Neuronal stem cell (in vitro differentiated cells): ENCODE measurements at regions not wholly inside any gene's neighbourhood (a gene's known extent, or its start where the extent isn't known, plus 50 kb on each side); places are given as distances from the start of the nearest gene placed in this dataset.

Experiments
- DNase-seq: peaks from one replicate; pipeline ENCODE4 v3.0.0-alpha.2; 2013; ENCODE audit warnings: low spot score
- H2AFZ ChIP-seq: one replicate; pipeline ENCODE4 v1.6.1; 2013; ENCODE audit warnings: mild to moderate bottlenecking, low read length, inconsistent platforms
- H2AK5ac ChIP-seq: 2 replicates; pipeline ENCODE4 v1.6.1; 2013; ENCODE audit warnings: low read depth, mild to moderate bottlenecking, inconsistent platforms, low read length, moderate library complexity, mixed read lengths
- H2BK120ac ChIP-seq: 2 replicates; pipeline ENCODE4 v1.6.1; 2013; ENCODE audit warnings: low read depth, mild to moderate bottlenecking, inconsistent platforms, low read length, moderate library complexity, mixed read lengths
- H2BK12ac ChIP-seq: one replicate; pipeline ENCODE4 v1.6.1; 2013; ENCODE audit warnings: low read length, inconsistent platforms
- H2BK15ac ChIP-seq: 2 replicates; pipeline ENCODE4 v1.6.1; 2013; ENCODE audit warnings: mild to moderate bottlenecking, low read length, inconsistent platforms, mixed read lengths
- H2BK5ac ChIP-seq: one replicate; pipeline ENCODE4 v1.6.1; 2013; ENCODE audit warnings: inconsistent platforms, mild to moderate bottlenecking, low read length, moderate library complexity
- H3K14ac ChIP-seq: one replicate; pipeline ENCODE4 v1.6.1; 2013; ENCODE audit warnings: low read length, inconsistent platforms
- H3K18ac ChIP-seq: 2 replicates; pipeline ENCODE4 v1.6.1; 2013; ENCODE audit warnings: low read length, inconsistent platforms
- H3K23ac ChIP-seq: 2 replicates; pipeline ENCODE4 v1.6.1; 2013; ENCODE audit warnings: low read depth, mild to moderate bottlenecking, mixed read lengths, low read length, inconsistent platforms; ENCODE audit not compliant: poor library complexity
- H3K27ac ChIP-seq: replicated peaks from 3 replicates; pipeline ENCODE4 v1.5.1; 2013; ENCODE audit warnings: low read length, inconsistent platforms
- H3K27me3 ChIP-seq, 3 experiments: 2 replicates each; pipeline ENCODE4 v1.6.1; 2013; ENCODE audit warnings: low read length in 3 of 3, mild to moderate bottlenecking in 2 of 3, inconsistent platforms in 1 of 3, low read depth in 1 of 3, mixed read lengths in 1 of 3, moderate library complexity in 1 of 3; ENCODE audit not compliant: control insufficient read depth in 3 of 3, insufficient read depth in 3 of 3
- H3K36me3 ChIP-seq, 2 donors: replicated peaks in 1 of 2; 2 replicates each; pipeline ENCODE4 v1.6.1; 2013; ENCODE audit warnings: low read length in 2 of 2; ENCODE audit not compliant: control insufficient read depth in 2 of 2, insufficient read depth in 2 of 2
- H3K4ac ChIP-seq: 2 replicates; pipeline ENCODE4 v1.6.1; 2013; ENCODE audit warnings: inconsistent platforms, mild to moderate bottlenecking, low read length, moderate library complexity
- H3K4me1 ChIP-seq, 2 donors: 1 replicate in 1 of 2; 2 replicates in 1 of 2; pipeline ENCODE4 v1.6.1; 2013; ENCODE audit warnings: low read length in 2 of 2, low read depth in 1 of 2; ENCODE audit not compliant: control insufficient read depth in 2 of 2, insufficient read depth in 1 of 2
- H3K4me2 ChIP-seq: one replicate; pipeline ENCODE4 v1.6.1; 2013; ENCODE audit warnings: mild to moderate bottlenecking, low read length, inconsistent platforms; ENCODE audit not compliant: insufficient read depth, poor library complexity, severe bottlenecking
- H3K4me3 ChIP-seq, 2 donors: 2 replicates each; pipeline ENCODE4 v1.5.1; 2013; ENCODE audit warnings: low read length in 2 of 2, mild to moderate bottlenecking in 2 of 2, inconsistent platforms in 1 of 2, moderate library complexity in 1 of 2
- H3K79me1 ChIP-seq: one replicate; pipeline ENCODE4 v1.6.1; 2013; ENCODE audit warnings: low read depth, mild to moderate bottlenecking, inconsistent platforms, low read length, moderate library complexity
- H3K9ac ChIP-seq: one replicate; pipeline ENCODE4 v1.6.1; 2013; ENCODE audit warnings: mild to moderate bottlenecking, low read depth, low read length, inconsistent platforms; ENCODE audit not compliant: poor library complexity
- H3K9me3 ChIP-seq, 2 donors: replicated peaks in 1 of 2; 2 replicates each; pipeline versions ENCODE3 to v1.6.1; 2013; ENCODE audit warnings: low read length in 2 of 2, mild to moderate bottlenecking in 2 of 2, inconsistent platforms in 1 of 2, low read depth in 1 of 2, mixed read lengths in 1 of 2, moderate library complexity in 1 of 2; ENCODE audit not compliant: control insufficient read depth in 2 of 2, insufficient read depth in 1 of 2
- H4K8ac ChIP-seq: one replicate; pipeline ENCODE4 v1.6.1; 2013; ENCODE audit warnings: low read depth, mild to moderate bottlenecking, inconsistent platforms, low read length, moderate library complexity
- H4K91ac ChIP-seq: one replicate; pipeline ENCODE4 v1.6.1; 2013; ENCODE audit warnings: low read length, low read depth, mild to moderate bottlenecking, inconsistent platforms; ENCODE audit not compliant: poor library complexity
- WGBS, 2 donors: extraction: QIAGEN DNeasy Blood & Tissue Kit; methylation state at CpG; one replicate each; pipeline ENCODE4 v1.1.7; 2013; ENCODE audit warnings: missing lambda C conversion rate in 2 of 2, mixed read lengths in 1 of 2; ENCODE audit not compliant: insufficient read length in 2 of 2, insufficient replicate concordance in 1 of 2; ENCODE audit errors: extremely low coverage in 2 of 2; 5-methylcytosine and 5-hydroxymethylcytosine counted together

DNA sequence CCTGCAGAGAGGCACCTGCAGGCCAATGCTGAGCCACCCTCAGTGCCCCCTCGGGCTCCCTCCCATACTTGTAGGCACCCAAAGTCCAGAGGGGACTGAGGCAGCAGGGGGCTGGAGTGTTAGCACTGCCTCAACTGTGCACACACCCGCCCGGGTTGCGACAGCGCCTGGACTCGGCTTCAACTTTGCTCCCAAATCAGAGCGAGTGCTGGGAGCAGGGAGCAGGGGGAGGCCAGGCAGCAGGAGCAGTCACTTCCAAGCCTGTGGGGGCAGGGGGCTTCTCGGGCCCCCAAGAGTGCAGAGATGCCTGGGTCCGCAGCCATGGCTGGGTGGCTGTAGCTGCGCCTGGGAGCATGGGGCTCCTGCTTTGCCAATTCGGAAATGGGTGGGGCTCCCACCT lies 79.5 kb downstream of the DISP1 start:
- no peak overlapping the region for H3K4ac ChIP-seq
- H3K9me3 ChIP-seq, result peaks cover 4 to 9% of the 10 kb centered on the region in 2 donors
- H2AK5ac ChIP-seq, result no peak overlapping the region
- H2BK5ac ChIP-seq, result no peak overlapping the region
- H2BK15ac ChIP-seq, result no peak overlapping the region
- H4K8ac ChIP-seq, result no peak overlapping the region
- H2BK12ac ChIP-seq, result no peak overlapping the region
- peaks cover 4% of the 10 kb centered on the region for H3K79me1 ChIP-seq
- peaks cover 0 to 2% of the 10 kb centered on the region in 2 donors for H3K36me3 ChIP-seq
- peak overlapping the region; percentile 64 for H3K14ac ChIP-seq
- H3K4me1 ChIP-seq, result peaks cover 0 to 11% of the 10 kb centered on the region in 2 donors
- no peak overlapping the region for H2AFZ ChIP-seq
- H3K27me3 ChIP-seq, result no peaks in the 10 kb centered on the region
- H3K27ac ChIP-seq, result no peak overlapping the region
- H4K91ac ChIP-seq, result no peak overlapping the region
- H3K18ac ChIP-seq, result peak overlapping the region; percentile 28
- DNase-seq, result no peak
- no CpG with 5 or more reads among the region's 11 CpGs for WGBS, 2 donors
- H3K23ac ChIP-seq, result no peak overlapping the region
- H3K4me3 ChIP-seq, result peak overlapping the region in 1 of 2 donors; percentile 9
- no peak overlapping the region for H3K4me2 ChIP-seq
- no peak overlapping the region for H3K9ac ChIP-seq
- no peak overlapping the region for H2BK120ac ChIP-seq

DNA sequence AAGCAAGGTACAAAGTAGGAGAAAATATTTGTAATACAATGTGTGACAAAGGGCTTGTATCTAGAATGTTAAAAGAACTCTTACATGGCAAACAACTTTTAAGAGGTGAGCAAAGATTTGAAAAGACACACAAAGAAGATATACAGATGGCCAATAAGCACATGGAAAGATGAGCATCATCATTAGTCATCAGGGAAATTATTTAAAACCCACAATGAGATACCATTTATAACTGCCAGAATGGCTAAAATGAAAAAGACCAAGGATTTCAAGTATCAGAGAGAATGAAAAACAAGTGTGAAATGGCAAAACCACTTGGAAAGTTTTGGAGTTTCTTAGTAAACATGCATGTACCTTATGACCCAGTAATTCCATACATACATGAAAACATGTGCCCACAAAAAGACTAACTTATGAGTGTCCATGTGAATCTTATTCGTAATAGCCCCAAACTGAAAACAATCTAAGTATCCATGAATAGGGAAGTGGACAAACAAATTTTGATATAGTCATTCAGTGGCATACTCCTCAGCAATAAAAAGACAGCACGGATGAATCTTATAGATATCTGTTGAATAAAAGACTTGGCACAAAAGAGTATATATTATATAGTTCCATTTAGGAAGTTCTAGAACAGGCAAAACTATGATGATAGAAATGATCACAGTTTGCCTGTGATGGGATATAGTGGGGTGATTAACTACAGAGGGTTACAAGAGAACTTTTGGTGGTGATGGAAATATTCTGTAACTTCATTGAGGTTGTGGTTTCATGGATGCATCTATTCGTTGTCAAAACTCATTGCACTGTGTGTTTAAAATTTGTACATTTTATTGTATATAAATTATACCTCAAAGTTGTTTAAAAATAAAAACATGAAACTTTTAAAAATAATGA lies 82.0 kb downstream of the DISP1 start:
- DNase-seq, result no peak
- H3K36me3 ChIP-seq, result peaks cover 0 to 2% of the 10 kb centered on the region in 2 donors
- H2BK5ac ChIP-seq, result no peak overlapping the region
- H2AK5ac ChIP-seq, result no peak overlapping the region
- no peak overlapping the region for H4K8ac ChIP-seq
- H4K91ac ChIP-seq, result no peak overlapping the region
- no peak overlapping the region for H2BK12ac ChIP-seq
- H2BK15ac ChIP-seq, result no peak overlapping the region
- H3K4me1 ChIP-seq, result peaks cover 0 to 8% of the 10 kb centered on the region in 2 donors
- no peak overlapping the region for H3K4ac ChIP-seq
- no CpG with 5 or more reads among the region's 3 CpGs for WGBS, 2 donors
- no peaks in the 10 kb centered on the region for H3K27me3 ChIP-seq
- no peak overlapping the region for H3K27ac ChIP-seq
- H2BK120ac ChIP-seq, result no peak overlapping the region
- H3K9me3 ChIP-seq, result peaks cover 4 to 9% of the 10 kb centered on the region in 2 donors
- H3K9ac ChIP-seq, result no peak overlapping the region
- no peak overlapping the region for H3K23ac ChIP-seq
- no peak overlapping the region for H3K4me2 ChIP-seq
- H3K79me1 ChIP-seq, result peaks cover 4% of the 10 kb centered on the region
- no peak overlapping the region for H3K4me3 ChIP-seq
- H3K14ac ChIP-seq, result no peak overlapping the region
- H2AFZ ChIP-seq, result no peak overlapping the region
- H3K18ac ChIP-seq, result no peak overlapping the region

DNA sequence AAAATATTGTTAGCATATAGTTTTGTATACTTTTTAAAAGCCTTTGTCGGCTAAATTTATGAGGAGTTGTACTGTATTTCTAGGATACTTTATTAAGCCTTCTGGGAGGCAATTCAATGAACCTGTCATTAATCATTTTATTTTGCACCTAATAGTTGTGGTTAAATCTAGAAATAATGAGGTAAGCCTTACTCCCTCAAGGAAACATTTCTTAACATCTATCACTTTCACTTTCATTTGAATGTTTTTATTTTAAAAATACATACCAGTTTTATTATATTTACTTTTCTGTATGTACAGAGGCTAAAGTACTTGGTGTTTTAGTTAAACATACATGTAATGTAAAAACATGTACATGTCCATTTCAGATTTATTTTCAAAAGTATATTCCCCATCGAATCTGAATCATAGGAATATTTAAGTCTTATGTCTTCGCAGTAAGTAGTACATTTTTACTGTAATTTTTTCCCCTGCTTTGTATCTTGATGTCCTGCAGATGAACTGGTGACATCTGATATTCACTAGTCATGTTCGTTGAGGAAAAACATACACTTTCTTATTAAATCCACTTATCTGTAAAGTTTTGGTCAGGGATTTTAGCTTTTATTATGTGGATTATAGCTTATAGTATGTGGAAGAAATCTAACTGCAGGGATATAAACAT lies 82.8 kb downstream of the DISP1 start:
- H3K27me3 ChIP-seq, result no peaks in the 10 kb centered on the region
- no peak overlapping the region for H3K4ac ChIP-seq
- no peaks in the 10 kb centered on the region for H3K4me1 ChIP-seq
- no peak overlapping the region for H2AFZ ChIP-seq
- H2BK5ac ChIP-seq, result no peak overlapping the region
- H3K18ac ChIP-seq, result no peak overlapping the region
- H2BK15ac ChIP-seq, result no peak overlapping the region
- H3K4me2 ChIP-seq, result no peak overlapping the region
- H2BK12ac ChIP-seq, result no peak overlapping the region
- no peak overlapping the region for H3K9ac ChIP-seq
- H3K4me3 ChIP-seq, result no peak overlapping the region
- no peak for DNase-seq
- no peak overlapping the region for H3K23ac ChIP-seq
- no peak overlapping the region for H3K14ac ChIP-seq
- H3K79me1 ChIP-seq, result peaks cover 4% of the 10 kb centered on the region
- H2AK5ac ChIP-seq, result no peak overlapping the region
- no peak overlapping the region for H2BK120ac ChIP-seq
- H4K8ac ChIP-seq, result no peak overlapping the region
- H3K36me3 ChIP-seq, result peaks cover 0 to 2% of the 10 kb centered on the region in 2 donors
- peaks cover 4 to 9% of the 10 kb centered on the region in 2 donors for H3K9me3 ChIP-seq
- WGBS, 2 donors, result no CpG with 5 or more reads among the region's 4 CpGs
- no peak overlapping the region for H3K27ac ChIP-seq
- H4K91ac ChIP-seq, result no peak overlapping the region

DNA sequence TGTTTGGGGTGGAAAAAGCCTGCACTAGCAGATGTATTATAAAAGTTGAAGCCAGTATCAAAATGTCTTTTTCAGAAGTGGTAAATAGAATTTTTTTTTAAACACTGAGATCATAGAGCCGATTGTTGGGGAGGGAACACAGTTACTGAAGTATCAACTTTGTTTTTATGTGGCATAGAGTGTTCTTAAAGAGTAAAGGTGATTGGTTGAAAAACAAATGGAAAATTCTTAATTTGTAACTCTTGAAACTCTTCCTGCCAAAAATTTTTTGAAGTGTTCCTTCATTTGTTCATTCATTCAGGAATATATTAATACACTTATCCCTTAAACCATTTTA lies 83.3 kb downstream of the DISP1 start:
- Histone ChIP-seq H3K14ac (no peak overlapping the region), H2BK12ac (no peak overlapping the region), H4K8ac (no peak overlapping the region), H2AK5ac (no peak overlapping the region), H3K9me3 (peaks cover 4 to 8% of the 10 kb centered on the region in 2 donors), H3K27me3 (no peaks in the 10 kb centered on the region), H3K36me3 (peaks cover 0 to 2% of the 10 kb centered on the region in 2 donors), H3K18ac (no peak overlapping the region), H3K4me3 (no peak overlapping the region), H2BK120ac (no peak overlapping the region), H3K23ac (no peak overlapping the region), H3K79me1 (peaks cover 4% of the 10 kb centered on the region), H2AFZ (no peak overlapping the region), H3K27ac (no peak overlapping the region), H2BK5ac (no peak overlapping the region), H3K4me2 (no peak overlapping the region), H3K4ac (no peak overlapping the region), H4K91ac (no peak overlapping the region), H3K9ac (no peak overlapping the region), H2BK15ac (no peak overlapping the region), H3K4me1 (no peaks in the 10 kb centered on the region)
- DNase-seq, result no peak
- WGBS, 2 donors, result no CpG with 5 or more reads among the region's 1 CpG
